H9 (cell line): ENCODE measurements at regions not wholly inside any gene's neighbourhood (a gene's known extent, or its start where the extent isn't known, plus 50 kb on each side); places are given as distances from the start of the nearest gene placed in this dataset.

Source experiments
- DNase-seq: peaks from one replicate; pipeline ENCODE4 v3.0.0-alpha.2; 2017
- H2AFZ ChIP-seq: one replicate; pipeline ENCODE4 v1.6.1; 2013; ENCODE audit warnings: mild to moderate bottlenecking, low read length, control low read depth, moderate library complexity
- H2AK5ac ChIP-seq: 2 replicates; pipeline ENCODE4 v1.6.1; 2013; ENCODE audit warnings: low read length, control low read depth, mixed read lengths; ENCODE audit not compliant: insufficient read length
- H2BK120ac ChIP-seq: one replicate; pipeline ENCODE4 v1.6.1; 2013; ENCODE audit warnings: low read depth, mild to moderate bottlenecking, low read length, control low read depth, inconsistent platforms; ENCODE audit not compliant: poor library complexity, severe bottlenecking
- H2BK12ac ChIP-seq: 2 replicates; pipeline ENCODE4 v1.6.1; 2013; ENCODE audit warnings: low read length, control low read depth, mixed read lengths, low read depth; ENCODE audit not compliant: insufficient read length
- H2BK15ac ChIP-seq: 2 replicates; pipeline ENCODE4 v1.6.1; 2013; ENCODE audit warnings: low read depth, low read length, control low read depth
- H2BK20ac ChIP-seq: one replicate; pipeline ENCODE4 v1.6.1; 2013; ENCODE audit warnings: low read depth, mild to moderate bottlenecking, low read length, control low read depth, inconsistent platforms; ENCODE audit not compliant: poor library complexity, severe bottlenecking
- H2BK5ac ChIP-seq: 2 replicates; pipeline ENCODE4 v1.6.1; 2013; ENCODE audit warnings: low read length, control low read depth, mixed read lengths; ENCODE audit not compliant: insufficient read length
- H3K14ac ChIP-seq: 2 replicates; pipeline ENCODE4 v1.6.1; 2013; ENCODE audit warnings: low read length, control low read depth; ENCODE audit not compliant: insufficient read depth
- H3K18ac ChIP-seq: 2 replicates; pipeline ENCODE4 v1.6.1; 2013; ENCODE audit warnings: low read depth, mild to moderate bottlenecking, mixed read lengths, low read length, control low read depth; ENCODE audit not compliant: insufficient read length
- H3K23ac ChIP-seq: 2 replicates; pipeline ENCODE4 v1.6.1; 2013; ENCODE audit warnings: low read length, control low read depth, mixed read lengths, low read depth; ENCODE audit not compliant: insufficient read length
- H3K23me2 ChIP-seq: 2 replicates; pipeline ENCODE4 v1.6.1; 2013; ENCODE audit warnings: low read depth, mild to moderate bottlenecking, mixed read lengths, low read length, control low read depth; ENCODE audit not compliant: insufficient read length, poor library complexity, severe bottlenecking
- H3K27ac ChIP-seq: 2 replicates; pipeline ENCODE4 v1.5.1; 2013; ENCODE audit warnings: low read length, control low read depth, mixed read lengths, low read depth; ENCODE audit not compliant: insufficient read length
- H3K27me3 ChIP-seq: 2 replicates; pipeline ENCODE4 v1.6.1; 2013; ENCODE audit warnings: low read length, control low read depth, inconsistent platforms; ENCODE audit not compliant: insufficient read depth
- H3K4ac ChIP-seq: 2 replicates; pipeline ENCODE4 v1.6.1; 2013; ENCODE audit warnings: low read depth, mild to moderate bottlenecking, control low read depth, inconsistent platforms, low read length, moderate library complexity
- H3K4me1 ChIP-seq: 2 replicates; pipeline ENCODE4 v1.6.1; 2013; ENCODE audit warnings: low read length, control low read depth, inconsistent platforms; ENCODE audit not compliant: insufficient read depth
- H3K4me2 ChIP-seq: 2 replicates; pipeline ENCODE4 v1.6.1; 2013; ENCODE audit warnings: low read length, control low read depth, mixed read lengths; ENCODE audit not compliant: insufficient read length, insufficient read depth
- H3K56ac ChIP-seq: 2 replicates; pipeline ENCODE4 v1.6.1; 2013; ENCODE audit warnings: low read depth, mild to moderate bottlenecking, mixed read lengths, low read length, control low read depth; ENCODE audit not compliant: insufficient read length
- H3K79me1 ChIP-seq: 2 replicates; pipeline ENCODE4 v1.6.1; 2013; ENCODE audit warnings: low read depth, mild to moderate bottlenecking, moderate library complexity, low read length, control low read depth, inconsistent platforms; ENCODE audit not compliant: insufficient read depth, poor library complexity, severe bottlenecking
- H3K79me2 ChIP-seq: 2 replicates; pipeline ENCODE4 v1.6.1; 2013; ENCODE audit warnings: low read length, control low read depth, inconsistent platforms; ENCODE audit not compliant: insufficient read depth
- H3K9ac ChIP-seq: 2 replicates; pipeline ENCODE4 v1.6.1; 2013; ENCODE audit warnings: low read length, control low read depth, mixed read lengths; ENCODE audit not compliant: insufficient read length; ENCODE audit errors: extremely low read depth
- H3K9me3 ChIP-seq: one replicate; pipeline ENCODE4 v1.6.1; 2013; ENCODE audit warnings: low read depth, low read length, inconsistent platforms; ENCODE audit not compliant: control insufficient read depth
- H3T11ph ChIP-seq: one replicate; pipeline ENCODE4 v1.6.1; 2013; ENCODE audit warnings: mild to moderate bottlenecking, low read length, control low read depth, inconsistent platforms
- H4K20me1 ChIP-seq: one replicate; pipeline ENCODE4 v1.6.1; 2013; ENCODE audit not compliant: control insufficient read depth, insufficient read length, insufficient read depth
- H4K5ac ChIP-seq: 2 replicates; pipeline ENCODE4 v1.6.1; 2013; ENCODE audit warnings: low read depth, mild to moderate bottlenecking, mixed read lengths, low read length, control low read depth; ENCODE audit not compliant: insufficient read length
- H4K8ac ChIP-seq: replicated peaks from 2 replicates; pipeline ENCODE4 v1.6.1; 2013; ENCODE audit warnings: low read length, control low read depth, mixed read lengths, low read depth; ENCODE audit not compliant: insufficient read length
- H4K91ac ChIP-seq: 2 replicates; pipeline ENCODE4 v1.6.1; 2013; ENCODE audit warnings: low read depth, mild to moderate bottlenecking, moderate library complexity, mixed read lengths, low read length, control low read depth; ENCODE audit not compliant: insufficient read length
- H3K27ac Mint-ChIP-seq, 3 experiments: 2 replicates in 2 of 3; 3 replicates in 1 of 3; pipeline ENCODE4 v1.8.0; 2020 to 2021; ENCODE audit warnings: mixed read lengths in 3 of 3, mild to moderate bottlenecking in 1 of 3, moderate library complexity in 1 of 3
- H3K27me3 Mint-ChIP-seq: 2 replicates; pipeline ENCODE4 v1.8.0; 2021; ENCODE audit warnings: low read depth, mild to moderate bottlenecking, moderate library complexity, mixed read lengths
- H3K36me3 Mint-ChIP-seq, 3 experiments: 2 replicates in 2 of 3; 3 replicates in 1 of 3; pipeline ENCODE4 v1.8.0; 2020 to 2021; ENCODE audit warnings: low read depth in 3 of 3, mixed read lengths in 3 of 3; ENCODE audit not compliant: insufficient read depth in 1 of 3
- H3K4me1 Mint-ChIP-seq, 2 experiments: 2 replicates each; pipeline ENCODE4 v1.8.0; 2020; ENCODE audit warnings: mixed read lengths in 2 of 2
- H3K4me3 Mint-ChIP-seq, 2 experiments: 2 replicates in 1 of 2; 3 replicates in 1 of 2; pipeline ENCODE4 v1.8.0; 2020 to 2021; ENCODE audit warnings: mild to moderate bottlenecking in 2 of 2, mixed read lengths in 2 of 2, moderate library complexity in 1 of 2
- H3K9me3 Mint-ChIP-seq, 2 experiments: 2 replicates in 1 of 2; 3 replicates in 1 of 2; pipeline ENCODE4 v1.8.0; 2020; ENCODE audit warnings: mild to moderate bottlenecking in 2 of 2, mixed read lengths in 2 of 2, moderate library complexity in 1 of 2
- CTCF ChIP-seq: fragments of 200-600 bp; sonication (generic); conservative IDR thresholded peaks from 3 replicates; pipeline ENCODE4 v1.8.0; 2021; ENCODE audit warnings: antibody characterized with exemption, mild to moderate bottlenecking
- WGBS: extraction: QIAGEN DNeasy Blood & Tissue Kit; methylation state at CpG from one replicate; pipeline ENCODE4 v1.1.7; 2013; ENCODE audit warnings: missing lambda C conversion rate, low lambda C conversion rate, mixed read lengths; ENCODE audit not compliant: insufficient read length; ENCODE audit errors: extremely low coverage; 5-methylcytosine and 5-hydroxymethylcytosine counted together

GRCh38 chr3:82783194-82783593, 1021.7 kb upstream of the GBE1 start:
- Histone ChIP-seq H3K18ac (no peak overlapping the region), H3K4me2 (no peak overlapping the region), H4K91ac (no peak overlapping the region), H3K23ac (no peak overlapping the region), H3K79me1 (no peaks in the 10 kb centered on the region), H3K79me2 (no peaks in the 10 kb centered on the region), H4K5ac (no peak overlapping the region), H4K8ac (no peak overlapping the region), H4K20me1 (no peaks in the 10 kb centered on the region), H2BK20ac (no peak overlapping the region), H3T11ph (no peak overlapping the region), H3K56ac (no peak overlapping the region), H2BK12ac (no peak overlapping the region), H3K4ac (no peak overlapping the region), H3K27me3 (no peaks in the 10 kb centered on the region), H3K9ac (no peak overlapping the region), H3K9me3 (no peaks in the 10 kb centered on the region), H3K14ac (no peak overlapping the region), H2AFZ (no peak overlapping the region), H2BK15ac (no peak overlapping the region), H3K27ac (no peak overlapping the region), H3K23me2 (no peaks in the 10 kb centered on the region), H2BK5ac (no peak overlapping the region), H3K4me1 (no peaks in the 10 kb centered on the region), H2BK120ac (no peak overlapping the region), H2AK5ac (no peak overlapping the region)
- DNase-seq = no peak
- Mint-ChIP-seq H3K27ac (no peak overlapping the region; a peak in 1 of 7 replicates), H3K36me3 (no peaks in the 10 kb centered on the region; a peak in 1 of 7 replicates), H3K27me3 (no peaks in the 10 kb centered on the region), H3K9me3 (peaks cover 0 to 2% of the 10 kb centered on the region in 2 experiments; a peak in 1 of 5 replicates), H3K4me1 (peaks cover 2 to 4% of the 10 kb centered on the region in 2 experiments; a peak in 2 of 4 replicates), H3K4me3 (no peak overlapping the region)
- TF ChIP-seq CTCF = no peak
- WGBS = no CpG with 5 or more reads among the region's 3 CpGs
